ENCODE measurements at regions not wholly inside any gene's neighbourhood (a gene's known extent, or its start where the extent isn't known, plus 50 kb on each side); places are given as distances from the start of the nearest gene placed in this dataset.

DNA sequence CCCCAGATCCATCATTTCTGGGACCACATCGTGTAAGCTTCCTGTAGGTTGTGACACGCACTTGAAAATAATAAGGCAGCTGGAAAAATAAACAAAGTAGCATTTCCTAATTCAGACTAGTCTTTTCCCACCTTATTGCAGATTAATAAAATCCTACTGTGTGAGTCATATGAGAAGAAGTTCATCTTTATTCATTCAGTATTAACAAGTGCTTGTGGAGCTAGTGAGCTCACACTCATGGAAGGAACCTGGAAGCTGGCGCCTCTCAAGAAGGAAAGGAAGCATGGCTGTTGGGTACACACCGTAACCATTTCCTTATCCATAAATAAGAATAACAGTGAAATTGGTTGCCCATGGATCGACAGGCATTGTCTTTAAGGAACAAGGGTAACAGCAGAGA, 152.6 kb upstream of the PFKP start:
- no peak overlapping the region for H3K4me3 ChIP-seq (ENCODE audit: low read depth, low read length, poor library complexity, severe bottlenecking)
- no TSS peak for BruUV-seq (replicated peaks)
- H3K9me2 ChIP-seq (ENCODE audit: insufficient read depth, low read length) = no peaks in the 10 kb centered on the region
- DNase-seq (ENCODE audit: low spot score) = no peak
- ChIA-PET POLR2A (no interaction called here), CTCF (ENCODE audit: unreplicated experiment) (no interaction called here)
- no peaks in the 10 kb centered on the region for H3K4me1 ChIP-seq (ENCODE audit: insufficient read depth, low read length, poor library complexity, severe bottlenecking)
- no peaks in the 10 kb centered on the region for H3K36me3 ChIP-seq (ENCODE audit: insufficient read depth, low read length)
- TF ChIP-seq, protein P1, sequence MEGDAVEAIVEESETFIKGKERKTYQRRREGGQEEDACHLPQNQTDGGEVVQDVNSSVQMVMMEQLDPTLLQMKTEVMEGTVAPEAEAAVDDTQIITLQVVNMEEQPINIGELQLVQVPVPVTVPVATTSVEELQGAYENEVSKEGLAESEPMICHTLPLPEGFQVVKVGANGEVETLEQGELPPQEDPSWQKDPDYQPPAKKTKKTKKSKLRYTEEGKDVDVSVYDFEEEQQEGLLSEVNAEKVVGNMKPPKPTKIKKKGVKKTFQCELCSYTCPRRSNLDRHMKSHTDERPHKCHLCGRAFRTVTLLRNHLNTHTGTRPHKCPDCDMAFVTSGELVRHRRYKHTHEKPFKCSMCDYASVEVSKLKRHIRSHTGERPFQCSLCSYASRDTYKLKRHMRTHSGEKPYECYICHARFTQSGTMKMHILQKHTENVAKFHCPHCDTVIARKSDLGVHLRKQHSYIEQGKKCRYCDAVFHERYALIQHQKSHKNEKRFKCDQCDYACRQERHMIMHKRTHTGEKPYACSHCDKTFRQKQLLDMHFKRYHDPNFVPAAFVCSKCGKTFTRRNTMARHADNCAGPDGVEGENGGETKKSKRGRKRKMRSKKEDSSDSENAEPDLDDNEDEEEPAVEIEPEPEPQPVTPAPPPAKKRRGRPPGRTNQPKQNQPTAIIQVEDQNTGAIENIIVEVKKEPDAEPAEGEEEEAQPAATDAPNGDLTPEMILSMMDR (conservative IDR thresholded peaks at IDR 0.05; ENCODE audit: low read length) = no peak
- H3K9me3 ChIP-seq (ENCODE audit: low read length) = no peaks in the 10 kb centered on the region
- intact Hi-C loops (cut with micrococcal nuclease; ENCODE audit: unreplicated experiment) = no loop called here
- H3K27ac ChIP-seq (ENCODE audit: low read depth, low read length, poor library complexity, severe bottlenecking) = no peak overlapping the region
- no peaks in the 10 kb centered on the region for H4K20me1 ChIP-seq (ENCODE audit: insufficient read depth, low read length)
- H3K79me2 ChIP-seq (ENCODE audit: insufficient read depth, low read depth, low read length) = no peaks in the 10 kb centered on the region
- H3K4me2 ChIP-seq (ENCODE audit: low read length) = no peak overlapping the region
- H2AFZ ChIP-seq (ENCODE audit: low read length) = no peak overlapping the region

DNA sequence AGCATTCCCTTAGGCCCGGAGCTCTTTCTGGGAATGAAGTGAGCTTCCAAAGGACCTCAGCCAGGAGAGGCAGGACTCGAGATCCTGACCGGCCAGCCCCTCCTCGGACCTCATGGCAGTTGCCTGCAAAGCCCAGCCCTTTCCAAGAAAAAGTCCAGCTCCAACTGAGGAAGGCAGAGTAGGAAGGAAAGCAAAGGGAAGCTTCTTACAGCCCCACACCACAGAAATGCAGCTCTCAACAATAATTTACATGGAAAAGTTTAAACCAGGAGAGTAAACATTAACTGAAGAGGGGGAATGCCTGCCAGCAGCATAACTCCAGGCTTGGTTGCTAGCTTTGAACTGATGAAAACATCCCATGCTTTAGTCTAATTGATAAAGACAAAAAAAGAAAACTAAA, 153.9 kb upstream of the PFKP start:
- BruUV-seq (replicated peaks) = no TSS peak

DNA sequence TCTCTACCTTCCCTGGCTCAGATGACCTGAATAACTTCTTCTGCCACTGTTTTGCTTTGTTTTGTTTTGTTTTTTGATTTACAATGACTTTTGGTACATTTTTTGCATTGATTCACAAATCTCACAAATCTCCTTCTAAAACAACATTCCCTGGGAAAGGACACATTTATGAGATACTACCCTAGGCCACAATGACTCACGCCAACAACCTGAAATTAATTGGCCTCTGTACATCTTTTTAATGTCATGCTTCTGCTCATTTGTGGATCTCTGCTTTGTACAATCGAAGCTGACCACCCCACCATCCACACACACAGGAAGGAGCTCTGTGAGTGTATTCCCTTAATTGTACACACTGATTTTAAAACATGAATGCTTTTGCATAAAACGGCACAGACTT, 156.7 kb upstream of the PFKP start:
- CTCF ChIA-PET (ENCODE audit: unreplicated experiment) = no interaction called here
- Histone ChIP-seq H3K27ac (ENCODE audit: low read depth, low read length, poor library complexity, severe bottlenecking) (no peak overlapping the region), H3K4me3 (ENCODE audit: low read depth, low read length, poor library complexity, severe bottlenecking) (no peak overlapping the region), H3K36me3 (ENCODE audit: insufficient read depth, low read length) (no peaks in the 10 kb centered on the region), H3K4me1 (ENCODE audit: insufficient read depth, low read length, poor library complexity, severe bottlenecking) (no peaks in the 10 kb centered on the region), H3K9me2 (ENCODE audit: insufficient read depth, low read length) (no peaks in the 10 kb centered on the region), H3K4me2 (ENCODE audit: low read length) (no peak overlapping the region), H4K20me1 (ENCODE audit: insufficient read depth, low read length) (no peaks in the 10 kb centered on the region), H3K79me2 (ENCODE audit: insufficient read depth, low read depth, low read length) (no peaks in the 10 kb centered on the region), H2AFZ (ENCODE audit: low read length) (no peak overlapping the region), H3K9me3 (ENCODE audit: low read length) (no peaks in the 10 kb centered on the region)
- POLR2A ChIA-PET = no interaction called here
- no peak for TF ChIP-seq EZH2phosphoT487 (IDR thresholded peaks at IDR 0.05; ENCODE audit: borderline replicate concordance, low read depth, low read length)
- TF ChIP-seq, protein P1 (conservative IDR thresholded peaks at IDR 0.05; ENCODE audit: low read length) = no peak
- no TSS peak for BruUV-seq (replicated peaks)
- DNase-seq (ENCODE audit: low spot score) = no peak
- intact Hi-C loops (cut with micrococcal nuclease; ENCODE audit: unreplicated experiment) = no loop called here

More for the DNA sequence above, 153.9 kb upstream of the PFKP start:
- Histone ChIP-seq H4K20me1 (ENCODE audit: insufficient read depth, low read length) (no peaks in the 10 kb centered on the region), H3K4me2 (ENCODE audit: low read length) (no peak overlapping the region), H3K4me3 (ENCODE audit: low read depth, low read length, poor library complexity, severe bottlenecking) (no peak overlapping the region), H3K79me2 (ENCODE audit: insufficient read depth, low read depth, low read length) (no peaks in the 10 kb centered on the region), H3K9me2 (ENCODE audit: insufficient read depth, low read length) (no peaks in the 10 kb centered on the region), H2AFZ (ENCODE audit: low read length) (no peak overlapping the region), H3K4me1 (ENCODE audit: insufficient read depth, low read length, poor library complexity, severe bottlenecking) (no peaks in the 10 kb centered on the region), H3K27ac (ENCODE audit: low read depth, low read length, poor library complexity, severe bottlenecking) (no peak overlapping the region), H3K36me3 (ENCODE audit: insufficient read depth, low read length) (no peaks in the 10 kb centered on the region), H3K9me3 (ENCODE audit: low read length) (no peaks in the 10 kb centered on the region)
- TF ChIP-seq, protein P1 (conservative IDR thresholded peaks at IDR 0.05; ENCODE audit: low read length) = no peak
- TF ChIP-seq EZH2phosphoT487 (IDR thresholded peaks at IDR 0.05; ENCODE audit: borderline replicate concordance, low read depth, low read length) = no peak
- intact Hi-C loops (cut with micrococcal nuclease; ENCODE audit: unreplicated experiment) = no loop called here
- POLR2A ChIA-PET = interaction anchor here (1.0 kb wide), 1 partner anchor 12 kb away, joined by 3 read pairs; no protein-coding TSS in a partner anchor
- CTCF ChIA-PET (ENCODE audit: unreplicated experiment) = no interaction called here
- no peak for DNase-seq (ENCODE audit: low spot score)
